DMS53 treated with DMSO at 0.1 percent for 48 hours (cell line): ENCODE measurements at regions not wholly inside any gene's neighbourhood (a gene's known extent, or its start where the extent isn't known, plus 50 kb on each side); places are given as distances from the start of the nearest gene placed in this dataset.

ENCODE experiments used
- DNase-seq: peaks from one replicate; lab custom pipeline; 2025; ENCODE audit not compliant: unreplicated experiment; lab: John Stamatoyannopoulos, UW

DNA sequence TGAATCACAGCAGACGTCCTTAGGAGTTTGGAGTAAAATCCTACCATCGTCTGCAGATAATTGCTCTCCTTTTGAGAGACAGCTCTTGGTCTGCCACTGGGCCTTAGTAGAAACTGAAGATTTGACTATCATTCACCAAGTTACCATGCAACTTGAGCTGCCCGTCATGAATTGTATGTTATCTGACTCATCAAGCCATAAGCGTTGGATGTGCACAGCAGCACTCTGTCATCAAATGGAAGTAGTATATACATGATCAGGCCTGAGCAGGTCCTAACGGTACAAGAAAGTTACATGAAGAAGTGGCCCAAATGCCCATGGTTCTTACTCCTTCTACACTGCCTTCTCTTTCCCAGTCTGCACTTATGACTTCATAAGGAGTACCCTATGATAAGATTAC, 317.8 kb downstream of the GPATCH2 start:
- no peak for DNase-seq

DNA sequence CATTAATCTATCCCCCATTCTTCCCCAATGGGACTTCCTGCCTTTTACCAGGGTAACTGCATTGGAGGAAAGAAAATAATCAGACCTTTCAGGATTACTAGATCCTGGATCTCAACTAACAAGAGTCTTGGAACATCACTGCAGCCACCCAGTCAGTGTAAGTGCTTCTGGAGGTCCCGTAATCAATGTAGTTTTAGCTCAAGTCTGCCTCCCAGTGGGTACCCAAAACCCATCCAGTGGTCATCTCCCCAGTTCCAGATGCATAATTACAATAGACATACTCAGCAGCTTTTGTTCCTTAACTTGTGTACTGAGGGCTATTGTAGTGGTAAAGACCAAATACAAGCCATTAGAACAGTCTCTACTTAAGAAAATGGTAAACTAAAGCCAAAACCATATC, 319.1 kb downstream of the GPATCH2 start:
- DNase-seq = no peak

DNA sequence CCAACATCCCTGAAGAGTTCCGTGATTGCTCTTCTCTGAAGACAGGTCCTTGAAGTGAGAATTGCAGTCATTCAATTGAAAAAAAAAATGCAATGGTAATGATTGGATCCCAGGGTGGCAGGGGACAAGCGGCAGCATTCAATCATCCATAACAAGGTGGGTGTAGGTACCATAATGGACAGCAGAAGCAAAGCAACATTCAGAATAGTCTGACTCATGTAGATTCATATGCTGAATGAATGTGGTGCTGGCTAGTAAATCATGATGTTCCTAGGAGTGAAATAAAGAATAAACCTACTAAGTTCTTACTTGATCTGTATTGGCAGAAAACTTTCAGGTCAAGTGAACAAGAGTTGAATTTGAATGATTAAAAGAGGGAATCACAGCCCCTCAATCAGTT, 319.6 kb downstream of the GPATCH2 start:
- DNase-seq = no peak

DNA sequence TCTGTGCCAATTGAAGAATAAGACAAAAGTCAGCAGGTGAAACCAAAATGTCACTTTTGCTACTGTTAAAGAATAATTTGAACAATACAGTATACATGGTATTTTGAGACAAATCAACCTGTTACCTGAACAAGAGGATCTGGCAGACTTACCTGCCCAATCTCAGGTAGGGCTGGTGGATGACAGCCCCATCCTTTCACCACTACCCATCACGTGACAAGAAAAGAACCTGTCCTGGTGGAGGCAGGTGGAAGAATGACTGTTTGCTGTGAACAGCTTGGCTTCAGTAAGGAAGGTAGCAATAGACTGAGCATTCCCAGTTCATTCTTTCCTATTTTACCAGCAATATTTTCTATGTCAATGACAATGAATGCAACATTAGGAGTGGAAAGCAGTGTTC, 349.6 kb downstream of the GPATCH2 start:
- DNase-seq = no peak

DNA sequence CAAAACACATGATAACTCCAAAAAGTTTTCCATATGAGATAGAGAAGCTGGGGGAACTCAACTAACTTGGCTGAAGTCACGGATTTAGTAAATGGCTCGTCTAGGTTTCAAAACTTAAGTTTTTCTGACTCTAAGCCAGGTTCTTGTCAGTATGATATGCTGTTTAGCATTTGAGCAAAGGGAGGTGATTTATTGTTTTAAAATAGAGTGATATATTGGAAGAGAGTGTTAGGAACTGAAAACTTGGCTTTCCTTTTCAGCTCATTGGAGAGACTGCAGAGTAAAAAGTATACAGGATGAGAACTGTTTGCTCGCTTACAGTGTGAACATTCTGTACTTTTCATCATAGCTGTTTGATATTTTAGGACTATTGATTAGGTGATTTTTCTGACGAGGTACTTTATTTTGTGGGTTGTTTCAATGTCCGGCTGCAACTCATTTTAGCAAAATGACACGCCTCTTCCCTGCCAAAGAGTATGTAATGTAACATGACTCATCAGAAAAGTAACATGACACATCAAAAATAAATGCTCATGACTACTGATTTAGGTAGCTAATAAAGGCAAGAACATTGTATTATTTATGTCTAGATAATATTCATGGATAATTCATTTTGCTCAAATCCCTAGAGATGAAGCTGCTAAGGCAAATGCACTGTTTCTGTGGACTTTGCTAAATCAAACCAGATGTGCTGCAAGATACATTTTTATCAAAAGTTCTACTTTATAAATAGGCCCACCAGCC, 355.1 kb downstream of the GPATCH2 start:
- no peak for DNase-seq

DNA sequence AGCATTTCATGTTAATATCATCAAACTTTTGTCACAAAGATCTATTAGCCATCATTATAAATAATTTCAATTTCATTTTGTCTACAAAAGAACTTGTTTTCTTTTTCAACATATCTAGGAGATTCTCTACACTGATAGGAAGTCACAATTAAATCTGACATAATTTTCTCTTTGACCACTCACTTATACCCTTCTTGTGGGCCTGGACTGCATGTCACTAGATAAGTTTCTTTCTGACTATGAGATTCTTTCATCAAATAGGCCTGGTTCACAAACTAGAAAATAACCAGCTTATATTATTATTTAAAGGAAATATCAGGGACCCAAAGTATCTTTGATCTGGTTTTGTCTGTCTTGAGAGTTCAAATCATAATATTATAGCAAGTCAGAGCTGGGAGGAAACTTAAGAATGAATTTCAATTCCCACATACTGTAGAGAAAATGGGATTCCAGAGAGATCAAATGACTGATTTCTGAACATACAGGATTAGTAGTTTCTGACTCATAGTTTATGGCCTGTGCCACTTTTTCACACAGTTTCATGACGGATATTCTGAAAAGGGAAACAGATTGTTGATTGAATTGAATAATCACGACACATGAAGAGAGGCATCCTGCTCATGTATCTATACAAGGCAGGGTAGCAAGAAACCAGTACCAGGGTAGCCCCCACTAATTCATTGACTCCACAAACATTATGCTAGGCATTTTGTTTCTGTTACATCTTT, 355.8 kb downstream of the GPATCH2 start:
- no peak for DNase-seq

DNA sequence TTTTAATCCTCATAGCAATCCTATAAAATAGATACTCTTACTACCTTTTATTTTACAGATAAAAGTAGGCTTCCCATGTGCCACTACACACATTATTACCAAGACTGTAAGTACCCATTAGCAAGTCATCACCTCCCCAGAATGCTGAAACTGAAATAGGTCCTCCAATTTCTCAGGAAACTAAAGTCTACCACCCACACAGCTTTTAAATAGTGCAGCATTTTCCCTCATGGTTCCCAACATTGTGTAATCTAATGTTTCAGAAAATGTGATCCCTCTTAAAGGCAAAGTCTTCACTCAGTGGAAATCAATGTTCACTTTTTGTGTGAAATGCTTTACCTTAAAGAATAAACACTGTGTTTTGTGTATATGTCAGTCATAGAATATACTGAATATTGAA, 356.5 kb downstream of the GPATCH2 start:
- DNase-seq = no peak

DNA sequence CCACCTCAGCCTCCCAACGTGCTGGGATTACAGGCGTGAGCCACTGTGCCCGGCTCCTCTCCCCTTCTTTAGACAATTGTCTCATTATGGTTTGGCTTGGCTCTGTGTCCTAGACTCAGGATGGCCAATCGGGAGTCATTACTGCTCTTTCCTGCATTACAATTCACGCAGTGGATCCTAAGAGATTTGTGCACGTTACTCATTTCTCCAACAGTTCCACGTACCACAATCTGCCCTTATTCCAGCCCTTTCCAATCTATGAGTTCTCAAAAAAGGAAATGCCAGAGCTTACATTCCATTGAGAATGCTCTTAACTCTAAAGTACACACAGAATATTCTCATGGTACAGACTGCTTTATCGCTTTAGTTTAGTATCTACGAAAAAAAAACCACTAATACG, 357.0 kb downstream of the GPATCH2 start:
- DNase-seq = no peak

DNA sequence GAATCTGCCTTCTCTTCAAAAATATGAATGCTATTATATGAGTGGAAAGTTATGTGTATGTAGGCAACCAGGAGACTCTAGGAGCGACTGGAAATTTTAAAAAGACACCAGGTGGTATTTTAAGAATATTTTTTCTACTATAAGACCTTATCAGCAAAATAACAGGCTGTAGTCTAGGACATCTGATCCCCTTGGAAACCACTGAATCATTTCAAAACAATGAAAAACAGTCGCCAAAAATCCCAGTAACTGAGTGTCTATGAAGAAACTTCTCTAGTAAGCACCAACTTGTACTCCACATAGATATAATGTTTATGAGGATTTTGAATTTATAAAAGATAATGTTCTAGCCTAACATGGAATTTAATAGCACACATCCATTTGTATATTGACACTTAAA, 358.5 kb downstream of the GPATCH2 start:
- no peak for DNase-seq

DNA sequence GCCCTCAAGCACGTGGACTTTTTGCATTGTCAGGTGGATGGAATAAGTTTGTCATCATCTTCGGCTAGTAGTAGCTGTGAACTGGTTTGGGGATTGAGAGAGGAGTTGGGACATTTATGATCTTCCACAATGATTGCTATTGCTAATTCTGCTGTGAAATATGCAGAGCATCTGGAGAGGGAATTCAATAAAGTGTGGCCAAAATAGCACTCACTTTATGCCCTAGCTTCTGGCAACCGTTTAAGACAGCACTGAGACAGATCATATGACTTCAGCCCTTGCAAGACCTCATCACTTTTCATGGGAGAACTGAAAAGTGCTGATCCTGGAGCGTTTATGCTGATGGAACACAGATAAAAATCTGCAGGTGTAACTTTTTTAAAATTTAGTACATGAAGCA, 360.8 kb downstream of the GPATCH2 start:
- no peak for DNase-seq

DNA sequence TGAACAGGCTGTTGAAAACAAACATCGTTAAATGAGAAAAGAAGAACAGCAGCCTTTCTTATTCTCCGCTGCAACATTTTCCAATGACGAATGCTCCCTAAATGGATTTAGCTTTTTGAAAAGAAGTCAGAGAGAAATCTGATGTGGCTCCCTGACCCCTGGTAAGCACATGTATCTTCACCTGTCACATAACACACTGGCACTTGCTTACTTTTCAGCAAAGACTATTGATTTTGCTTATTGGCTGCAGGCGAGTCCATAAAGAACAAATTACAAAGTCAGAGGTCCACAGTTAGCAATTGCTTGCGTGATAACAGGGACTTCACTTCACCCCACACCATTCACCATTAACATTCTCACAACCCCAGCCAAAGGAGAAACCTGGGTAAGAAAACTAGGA, 362.8 kb downstream of the GPATCH2 start:
- no peak for DNase-seq

DNA sequence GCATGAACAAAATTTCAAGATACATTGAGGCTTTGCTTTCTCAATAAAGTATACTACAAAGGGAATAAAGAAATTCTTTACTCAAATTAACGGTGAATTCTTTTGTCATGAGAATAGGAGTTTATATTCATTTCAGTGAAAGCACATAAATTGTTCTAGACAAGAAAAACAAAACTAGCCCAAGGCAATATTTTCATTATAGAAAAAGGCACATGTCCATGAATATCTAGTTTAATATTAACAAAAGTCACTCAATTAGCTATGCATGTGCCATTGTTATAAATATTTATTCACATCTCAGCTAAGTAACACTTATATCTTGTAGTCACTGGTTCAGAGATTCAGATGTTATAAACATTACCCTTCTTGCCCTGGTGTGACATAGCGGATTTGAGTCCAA, 369.3 kb downstream of the GPATCH2 start:
- no peak for DNase-seq

DNA sequence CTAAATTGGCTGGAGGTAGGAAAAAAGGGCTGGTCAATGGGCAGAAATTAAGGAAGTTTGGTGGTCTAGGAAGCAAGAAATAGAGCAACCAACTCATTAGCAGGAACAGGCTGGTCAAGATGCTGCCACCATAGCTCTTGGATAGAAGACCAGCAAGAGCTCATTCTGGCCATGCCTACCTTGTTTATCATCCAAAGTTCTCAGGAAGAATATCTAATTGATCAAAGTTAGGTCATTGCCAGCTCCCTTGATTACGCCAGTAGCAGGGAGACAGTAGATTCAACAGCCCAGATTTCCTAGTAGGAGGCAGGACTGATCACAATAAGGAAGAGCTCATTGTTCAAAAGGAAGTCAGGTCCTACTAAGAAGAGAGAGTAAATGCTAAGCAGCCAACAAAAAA, 370.2 kb downstream of the GPATCH2 start:
- no peak for DNase-seq

DNA sequence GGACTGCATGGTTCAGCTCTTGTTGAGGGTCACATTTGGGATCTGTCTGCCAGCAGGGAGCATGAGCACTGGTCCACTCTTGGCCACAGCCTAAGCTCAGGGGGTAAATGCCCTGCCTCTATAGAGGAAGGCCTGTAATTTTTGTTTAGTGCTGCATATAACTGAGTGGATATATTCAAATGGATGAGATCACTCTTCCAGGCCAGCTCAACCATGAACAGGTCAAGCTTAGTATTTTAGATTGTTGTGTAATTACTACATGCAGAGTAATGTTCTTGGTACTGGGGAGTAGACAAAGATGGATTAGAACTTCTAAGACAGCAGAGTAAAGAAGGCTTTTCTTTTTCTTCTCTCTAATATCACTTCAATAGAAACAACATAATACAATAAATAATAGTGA, 376.9 kb downstream of the GPATCH2 start:
- no peak for DNase-seq

DNA sequence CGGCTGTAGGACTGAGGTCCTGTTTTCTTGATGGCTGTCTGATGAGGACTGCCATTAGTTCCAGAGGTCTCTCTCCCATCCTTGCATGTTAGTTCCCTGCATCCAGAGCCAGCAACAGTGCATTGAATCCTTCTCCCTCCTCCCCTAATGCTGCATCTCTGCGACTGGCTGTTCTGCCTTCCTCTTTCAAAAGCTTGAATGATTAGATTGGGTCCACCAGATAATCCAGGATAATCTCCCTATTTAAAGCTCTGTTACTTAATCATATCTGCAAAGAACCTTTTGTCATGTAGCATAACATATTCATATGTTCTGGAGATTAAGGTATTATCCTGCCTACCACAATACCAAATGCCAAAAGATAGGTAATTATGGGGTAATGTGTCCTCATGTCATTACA, 377.5 kb downstream of the GPATCH2 start:
- DNase-seq = no peak

DNA sequence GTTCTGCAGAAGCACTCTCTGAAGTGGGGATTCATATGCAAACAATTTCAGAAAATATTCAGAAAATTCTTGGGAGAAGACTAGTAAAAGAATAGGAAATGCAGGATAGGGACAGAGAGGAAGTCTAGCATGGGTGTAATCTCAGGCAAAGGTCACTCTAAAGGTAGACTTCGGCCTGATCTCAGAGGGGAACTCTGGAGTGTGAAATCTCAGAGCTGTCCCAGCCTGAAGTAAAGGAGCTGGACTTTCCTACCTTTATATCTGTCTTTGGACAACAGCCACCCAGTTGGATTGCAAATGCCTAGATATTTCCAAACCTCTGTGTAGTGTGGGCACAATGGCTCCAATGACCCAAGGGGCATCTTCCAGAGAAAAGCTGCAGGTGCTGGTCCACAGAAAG, 379.8 kb downstream of the GPATCH2 start:
- DNase-seq = no peak

DNA sequence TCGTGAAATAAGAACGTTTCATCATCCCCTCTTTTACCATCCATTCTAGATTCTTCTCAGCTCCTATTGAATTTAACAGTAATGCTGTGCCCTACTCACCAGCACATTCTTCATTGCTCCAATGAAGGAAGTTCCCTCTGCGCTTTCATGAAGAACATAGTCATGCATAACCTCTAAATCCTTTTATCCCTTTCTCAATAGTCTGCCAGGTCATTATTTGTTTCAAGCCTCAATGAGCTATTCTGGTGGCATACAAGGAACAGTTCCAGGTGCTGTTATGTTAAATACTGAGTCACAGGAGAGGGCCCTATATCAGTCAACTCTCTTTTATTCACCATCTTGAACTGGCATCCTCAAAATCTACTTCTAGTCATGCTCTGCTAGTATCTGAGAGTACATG, 381.0 kb downstream of the GPATCH2 start:
- no peak for DNase-seq

DNA sequence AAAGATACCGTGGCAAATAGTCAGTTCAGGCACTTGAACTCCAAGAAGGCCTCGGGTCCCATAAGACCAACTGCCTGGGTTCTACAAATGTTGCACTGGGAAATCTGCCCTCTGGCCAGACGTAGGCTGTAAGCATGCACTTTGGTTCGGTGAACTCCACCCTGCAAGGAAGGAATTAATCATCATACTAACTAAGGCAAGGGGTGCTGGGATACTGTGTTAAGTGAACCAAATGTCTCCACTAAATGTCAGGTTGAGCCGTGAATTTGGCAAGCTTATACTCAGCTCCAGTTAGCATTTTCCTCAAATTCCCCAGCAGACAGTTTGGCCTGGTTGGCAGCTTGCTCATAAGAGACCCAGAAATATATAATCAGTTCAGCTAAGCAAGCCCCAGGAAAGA, 385.9 kb downstream of the GPATCH2 start:
- no peak for DNase-seq

DNA sequence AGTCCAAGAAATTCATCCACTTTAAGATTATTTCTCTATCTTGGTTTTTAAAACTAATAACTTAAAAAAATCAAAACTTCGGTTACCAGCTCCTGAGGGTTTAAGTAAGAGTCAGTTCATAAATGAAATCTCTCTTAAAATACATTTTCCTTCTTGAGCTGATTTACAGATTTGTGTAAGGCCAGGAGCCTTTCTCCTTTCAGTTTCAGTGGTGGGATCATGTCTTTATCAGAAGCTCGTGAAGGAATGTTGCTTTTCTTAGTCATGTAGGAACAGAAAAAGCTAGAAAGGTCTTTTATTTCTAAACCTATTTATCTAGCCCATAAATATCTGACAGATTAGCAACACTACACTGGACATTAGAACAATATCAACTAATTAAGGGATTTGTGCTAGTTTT, 390.2 kb downstream of the GPATCH2 start:
- DNase-seq = no peak

DNA sequence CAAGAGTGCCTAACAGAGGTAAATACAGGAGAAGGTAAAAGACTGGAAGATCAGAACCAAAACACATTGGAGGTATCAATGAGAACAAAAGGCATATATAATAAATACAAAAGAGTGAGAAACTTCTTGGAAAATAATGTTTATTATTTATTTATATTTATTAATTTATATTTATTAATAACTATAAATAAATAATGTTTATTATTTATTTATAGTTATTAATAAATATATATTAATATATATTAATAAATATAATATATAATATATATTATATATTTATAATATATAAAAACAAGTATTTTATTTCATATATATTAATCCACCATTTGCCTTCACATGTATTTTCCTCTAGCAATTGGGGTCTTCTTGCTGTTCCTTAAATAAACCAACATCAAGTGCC, 391.9 kb downstream of the GPATCH2 start:
- no peak for DNase-seq

DNA sequence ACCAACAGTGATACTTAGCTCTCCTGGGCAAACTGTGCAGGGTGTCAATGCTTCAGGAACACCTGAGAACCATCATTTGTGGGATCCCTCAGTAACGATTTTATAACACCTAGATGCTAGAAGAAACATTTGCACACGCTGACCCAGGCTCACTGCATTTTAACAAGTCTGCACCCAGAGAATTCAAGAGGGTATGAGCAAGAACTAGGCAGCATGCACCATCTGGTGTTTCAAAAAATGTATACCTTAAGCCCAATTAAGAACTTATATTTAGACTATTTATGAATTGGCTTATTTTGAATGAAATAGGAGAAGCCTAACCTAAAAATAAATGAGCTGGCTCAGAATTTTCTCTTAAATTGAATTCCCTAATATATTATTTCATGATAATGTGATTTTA, 400.5 kb downstream of the GPATCH2 start:
- no peak for DNase-seq

DNA sequence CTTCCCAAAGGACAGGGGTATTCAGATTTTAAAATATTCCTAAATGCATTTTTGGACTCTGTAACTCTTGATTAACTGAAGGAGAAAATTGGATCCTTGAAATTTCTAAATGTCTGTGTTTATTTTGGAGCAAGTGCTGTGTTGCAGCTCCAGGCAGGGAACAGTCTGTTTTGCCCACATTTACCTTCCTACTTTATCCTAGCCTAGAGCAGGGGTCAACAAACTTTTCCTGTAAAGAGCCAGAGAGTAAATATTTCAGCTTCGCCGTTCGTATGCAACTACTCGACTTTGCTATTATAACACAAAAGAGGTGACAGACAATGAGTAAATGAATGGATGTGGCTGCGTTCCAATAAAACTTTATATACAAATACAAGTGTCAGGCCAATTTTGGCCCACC, 402.2 kb downstream of the GPATCH2 start:
- no peak for DNase-seq

DNA sequence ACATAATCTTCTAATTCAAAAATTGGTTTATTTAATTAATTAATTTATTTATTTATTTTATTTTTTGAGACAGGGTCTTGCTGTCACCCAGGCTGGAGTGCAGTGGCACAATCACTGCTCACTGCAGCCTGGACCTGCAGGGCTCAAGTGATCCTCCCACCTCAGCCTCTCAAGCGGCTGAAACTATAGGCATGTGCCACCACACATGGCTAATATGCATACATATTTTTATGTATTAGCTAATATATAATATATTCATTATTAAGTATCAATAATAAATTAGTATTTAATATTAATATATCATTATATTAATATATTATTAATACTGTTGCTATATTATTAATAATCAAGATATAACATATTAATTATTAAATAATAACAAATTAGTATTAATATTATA, 406.7 kb downstream of the GPATCH2 start:
- DNase-seq = no peak
